OCI-LY7 (cell line): ENCODE measurements at regions not wholly inside any gene's neighbourhood (a gene's known extent, or its start where the extent isn't known, plus 50 kb on each side); places are given as distances from the start of the nearest gene placed in this dataset.

Experiments used
- BruUV-seq: library from RNA; stranded (reverse); fragments of 400-500 nt; replicated peaks from 2 replicates; lab custom pipeline; 2021; lab: Mats Ljungman, UMichigan
- CTCF ChIA-PET: fragments of 300-600 bp; sonication (Branson Sonifier 250); formaldehyde crosslinking; loops from one replicate; lab custom pipeline; 2022; ENCODE audit warnings: antibody characterized with exemption; ENCODE audit not compliant: unreplicated experiment; lab: Charles Lee
- POLR2A ChIA-PET: fragments of 300-600 bp; sonication (Branson Sonifier 250); formaldehyde crosslinking; loops from one replicate; lab custom pipeline; 2022; ENCODE audit warnings: antibody characterized with exemption; lab: Charles Lee
- DNase-seq: peaks from one replicate; pipeline ENCODE4 v3.0.0-alpha.2; 2015; ENCODE audit warnings: low spot score
- H2AFZ ChIP-seq: fragments of 200-600 bp; sonication (generic), shearing (Covaris generic); 2 replicates; pipeline ENCODE4 v1.6.1; 2014; ENCODE audit warnings: mild to moderate bottlenecking, antibody characterized with exemption, low read length, moderate library complexity
- H3K27ac ChIP-seq: fragments of 200-600 bp; sonication (generic); 2 replicates; pipeline ENCODE4 v1.5.1; 2014; ENCODE audit warnings: mixed run types, low read depth, mild to moderate bottlenecking, moderate library complexity, low read length, inconsistent platforms; ENCODE audit not compliant: poor library complexity, severe bottlenecking
- H3K36me3 ChIP-seq: fragments of 200-600 bp; sonication (generic); 2 replicates; pipeline ENCODE4 v1.6.1; 2014; ENCODE audit warnings: mild to moderate bottlenecking, antibody characterized with exemption, low read length, moderate library complexity, mixed read lengths; ENCODE audit not compliant: insufficient read depth
- H3K4me1 ChIP-seq: fragments of 200-600 bp; sonication (generic); 2 replicates; pipeline ENCODE4 v1.5.1; 2014; ENCODE audit warnings: mild to moderate bottlenecking, low read length; ENCODE audit not compliant: insufficient read depth, poor library complexity, severe bottlenecking
- H3K4me2 ChIP-seq: fragments of 200-600 bp; sonication (generic); 2 replicates; pipeline ENCODE4 v1.6.1; 2014; ENCODE audit warnings: mild to moderate bottlenecking, low read length
- H3K4me3 ChIP-seq: fragments of 200-600 bp; sonication (generic); 2 replicates; pipeline ENCODE4 v1.5.1; 2014; ENCODE audit warnings: mild to moderate bottlenecking, low read depth, low read length; ENCODE audit not compliant: poor library complexity, severe bottlenecking
- H3K79me2 ChIP-seq: fragments of 200-600 bp; sonication (generic); 2 replicates; pipeline ENCODE4 v1.6.1; 2016; ENCODE audit warnings: low read depth, mild to moderate bottlenecking, low read length, moderate library complexity, mixed read lengths; ENCODE audit not compliant: insufficient read depth
- H3K9me2 ChIP-seq: fragments of 200-600 bp; sonication (generic); 2 replicates; pipeline ENCODE4 v1.6.1; 2016; ENCODE audit warnings: mild to moderate bottlenecking, low read length, mixed read lengths; ENCODE audit not compliant: insufficient read depth
- H3K9me3 ChIP-seq: fragments of 200-600 bp; sonication (generic); 2 replicates; pipeline ENCODE4 v1.6.1; 2014; ENCODE audit warnings: mild to moderate bottlenecking, mixed run types, low read length, mixed read lengths
- H4K20me1 ChIP-seq: fragments of 200-600 bp; sonication (generic); 2 replicates; pipeline ENCODE4 v1.6.1; 2014; ENCODE audit warnings: mild to moderate bottlenecking, antibody characterized with exemption, low read length, moderate library complexity, mixed read lengths; ENCODE audit not compliant: insufficient read depth
- CTCF ChIP-seq: fragments of 200-600 bp; sonication (generic); conservative IDR thresholded peaks from 2 replicates; pipeline ENCODE4 v1.5.1; 2014; ENCODE audit warnings: mild to moderate bottlenecking, antibody characterized with exemption, low read length, moderate library complexity, mixed read lengths
- EZH2phosphoT487 ChIP-seq: fragments of 200-600 bp; sonication (generic); IDR thresholded peaks from 2 replicates; pipeline ENCODE4 v1.6.1; 2018; ENCODE audit warnings: low read depth, borderline replicate concordance, mild to moderate bottlenecking, mixed run types, antibody characterized with exemption, low read length, moderate library complexity, mixed read lengths
- intact Hi-C: fragments of 100-400 bp; cut with micrococcal nuclease; formaldehyde crosslinking; loops from one replicate; pipeline ENCODE4 v1.10.0; 2022; ENCODE audit not compliant: unreplicated experiment

DNA sequence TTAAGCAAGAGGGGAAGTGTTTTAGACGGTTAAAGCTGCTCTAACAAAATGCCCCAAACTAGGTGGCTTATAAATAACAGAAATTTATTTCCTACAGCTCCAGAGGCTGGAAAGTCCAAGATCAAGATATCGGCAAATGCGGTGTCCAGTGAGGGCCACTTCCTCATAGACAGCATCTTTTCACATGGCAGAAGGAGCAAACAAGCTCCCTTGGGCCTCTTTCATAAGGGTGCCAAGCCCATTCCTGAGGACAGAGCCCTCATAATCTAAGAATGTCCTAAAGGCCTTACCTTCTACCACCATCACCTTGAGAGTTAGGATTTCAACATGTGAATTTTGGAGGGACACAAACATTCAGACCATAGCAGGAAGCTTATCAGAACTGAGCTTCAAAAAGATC lies 57.3 kb upstream of the PPP1CB start:
- Histone ChIP-seq H4K20me1 (no peaks in the 10 kb centered on the region), H3K4me2 (no peak overlapping the region), H3K79me2 (no peaks in the 10 kb centered on the region), H3K27ac (no peak overlapping the region), H3K9me2 (no peaks in the 10 kb centered on the region), H3K36me3 (no peaks in the 10 kb centered on the region), H3K9me3 (no peaks in the 10 kb centered on the region), H3K4me3 (no peak overlapping the region), H2AFZ (no peak overlapping the region), H3K4me1 (no peaks in the 10 kb centered on the region)
- TF ChIP-seq EZH2phosphoT487: no peak
- no peak for TF ChIP-seq CTCF
- intact Hi-C loops: no loop called here
- ChIA-PET POLR2A (no interaction called here), CTCF (no interaction called here)
- no TSS peak for BruUV-seq
- DNase-seq: no peak

GRCh38 chr2:28695245-28695647 lies 56.4 kb upstream of the PPP1CB start:
- no peak for DNase-seq
- H3K4me3 ChIP-seq: no peak overlapping the region
- intact Hi-C loops: no loop called here
- H3K79me2 ChIP-seq: no peaks in the 10 kb centered on the region
- no peak overlapping the region for H3K4me2 ChIP-seq
- H3K9me2 ChIP-seq: no peaks in the 10 kb centered on the region
- POLR2A ChIA-PET: interaction anchor here (0.6 to 1.4 kb wide), 2 partner anchors 9 to 17 kb away, joined by 3 to 5 read pairs; no protein-coding TSS in a partner anchor
- BruUV-seq: no TSS peak
- CTCF ChIA-PET: no interaction called here
- TF ChIP-seq CTCF: no peak
- no peak overlapping the region for H2AFZ ChIP-seq
- no peaks in the 10 kb centered on the region for H3K4me1 ChIP-seq
- H3K36me3 ChIP-seq: no peaks in the 10 kb centered on the region
- H3K27ac ChIP-seq: no peak overlapping the region
- no peaks in the 10 kb centered on the region for H4K20me1 ChIP-seq
- H3K9me3 ChIP-seq: no peaks in the 10 kb centered on the region

DNA sequence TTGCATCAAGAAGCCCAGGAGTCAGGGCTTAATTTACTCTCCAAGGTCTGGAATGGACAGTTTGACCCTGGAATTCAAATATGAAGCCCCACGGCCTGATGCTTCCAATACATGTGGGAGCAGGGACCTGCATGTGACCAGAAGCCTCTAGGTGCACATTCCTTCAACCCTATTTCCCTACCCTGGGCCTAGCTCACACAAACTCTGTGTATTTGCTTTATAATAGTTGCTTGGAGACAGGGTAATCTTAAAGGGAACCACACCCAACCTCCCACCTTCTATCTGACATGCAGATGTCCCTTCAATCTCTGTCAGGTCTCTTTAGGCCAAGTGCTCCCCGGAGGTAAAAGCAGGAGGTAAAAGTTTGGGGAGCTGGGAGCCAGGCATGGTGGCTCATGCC lies 55.4 kb upstream of the PPP1CB start:
- CTCF ChIA-PET: no interaction called here
- no TSS peak for BruUV-seq
- POLR2A ChIA-PET: interaction anchor here (1.4 kb wide), 1 partner anchor 8 kb away, joined by 5 read pairs; no protein-coding TSS in a partner anchor

More for the DNA sequence above, 55.4 kb upstream of the PPP1CB start:
- Histone ChIP-seq H3K4me3 (no peak overlapping the region), H3K9me2 (no peaks in the 10 kb centered on the region), H3K27ac (no peak overlapping the region), H3K36me3 (no peaks in the 10 kb centered on the region), H2AFZ (no peak overlapping the region), H3K4me1 (no peaks in the 10 kb centered on the region), H3K79me2 (no peaks in the 10 kb centered on the region), H4K20me1 (no peaks in the 10 kb centered on the region), H3K4me2 (no peak overlapping the region), H3K9me3 (no peaks in the 10 kb centered on the region)
- TF ChIP-seq CTCF: no peak
- no peak for TF ChIP-seq EZH2phosphoT487
- no peak for DNase-seq
- intact Hi-C loops: no loop called here
